Gastroesophageal sphincter (tissue), 4 donors: ENCODE measurements at regions not wholly inside any gene's neighbourhood (a gene's known extent, or its start where the extent isn't known, plus 50 kb on each side); places are given as distances from the start of the nearest gene placed in this dataset.

ENCODE experiments used
- ATAC-seq: fragments of 150-250 bp; one replicate; pipeline ENCODE4 v1.9.1; 2016; ENCODE audit warnings: mild to moderate bottlenecking, moderate library complexity
- H3K27ac ChIP-seq, 4 donors: fragments of 200-600 bp; sonication (generic) in 3 of 4; 1 replicate in 3 of 4; 2 replicates in 1 of 4; pipeline ENCODE4 v1.5.1; 2016 to 2019
- H3K27me3 ChIP-seq: fragments of 200-600 bp; sonication (generic); one replicate; pipeline ENCODE4 v1.5.1; 2019
- H3K36me3 ChIP-seq, 2 donors: fragments of 200-600 bp; sonication (generic); one replicate each; pipeline ENCODE4 v1.5.1; 2019; ENCODE audit warnings: control low read depth in 1 of 2
- H3K4me1 ChIP-seq, 3 donors: fragments of 200-600 bp; sonication (generic); 1 replicate in 2 of 3; 2 replicates in 1 of 3; pipeline ENCODE4 v1.5.1; 2016 to 2019; ENCODE audit warnings: control low read depth in 2 of 3
- H3K4me3 ChIP-seq, 2 donors: fragments of 200-600 bp; sonication (generic); one replicate each; pipeline ENCODE4 v1.5.1; 2019; ENCODE audit warnings: mild to moderate bottlenecking in 1 of 2, moderate library complexity in 1 of 2
- H3K9me3 ChIP-seq, 3 donors: fragments of 200-600 bp; sonication (generic); one replicate each; pipeline ENCODE4 v1.5.1; 2017 to 2019; ENCODE audit warnings: control low read depth in 2 of 3
- CTCF ChIP-seq, 4 experiments: fragments of 200-600 bp in 2 of 4; fragments of 450-650 bp in 2 of 4; sonication (generic) in 1 of 4; IDR thresholded peaks; one replicate each; pipeline ENCODE4 v1.5.1; 2017 to 2019; ENCODE audit warnings: antibody characterized with exemption in 4 of 4, mild to moderate bottlenecking in 2 of 4, moderate library complexity in 2 of 4
- EP300 ChIP-seq: sonication (generic); formaldehyde crosslinking; IDR thresholded peaks from one replicate; pipeline ENCODE4 v1.6.1; 2017; ENCODE audit warnings: antibody characterized with exemption, mild to moderate bottlenecking
- POLR2A ChIP-seq, 2 donors: fragments of 450-650 bp; IDR thresholded peaks; one replicate each; pipeline ENCODE4 v1.6.1; 2017; ENCODE audit warnings: antibody characterized with exemption in 2 of 2, mild to moderate bottlenecking in 2 of 2, moderate library complexity in 1 of 2
- POLR2AphosphoS5 ChIP-seq: sonication (generic); formaldehyde crosslinking; IDR thresholded peaks from one replicate; pipeline ENCODE4 v1.6.1; 2017; ENCODE audit warnings: antibody characterized with exemption
- WGBS, 2 donors: methylation state at CpG; one replicate each; pipeline ENCODE4 v1.1.5; 2018; ENCODE audit warnings: low coverage in 1 of 2; 5-methylcytosine and 5-hydroxymethylcytosine counted together

GRCh38 chr4:72858328-72858727 lies 211.2 kb downstream of the COX18 start:
- no peaks in the 10 kb centered on the region for H3K36me3 ChIP-seq
- 68 to 82% methylated on average over 4 of the region's 4 CpGs for WGBS, 2 donors
- no peak overlapping the region for H3K27ac ChIP-seq
- H3K4me1 ChIP-seq: no peaks in the 10 kb centered on the region
- no peaks in the 10 kb centered on the region for H3K27me3 ChIP-seq
- no peaks in the 10 kb centered on the region for H3K9me3 ChIP-seq
- H3K4me3 ChIP-seq: no peak overlapping the region
- ATAC-seq: no peak
- no peak for TF ChIP-seq POLR2A (IDR thresholded peaks at IDR 0.05)
- TF ChIP-seq POLR2AphosphoS5: no peak
- no peak for TF ChIP-seq EP300
- no peak for TF ChIP-seq CTCF (IDR thresholded peaks at IDR 0.05)

- H3K4me1 ChIP-seq: no peaks in the 10 kb centered on the region
- no peaks in the 10 kb centered on the region for H3K27me3 ChIP-seq
- no peaks in the 10 kb centered on the region for H3K9me3 ChIP-seq
- no peak overlapping the region for H3K4me3 ChIP-seq
- 38 to 64% methylated on average over 2 of the region's 2 CpGs for WGBS, 2 donors
- ATAC-seq: peak; percentile 55
- H3K27ac ChIP-seq: no peak overlapping the region
- no peaks in the 10 kb centered on the region for H3K36me3 ChIP-seq
- TF ChIP-seq EP300 (no peak), CTCF (IDR thresholded peaks at IDR 0.05) (no peak), POLR2AphosphoS5 (no peak), POLR2A (IDR thresholded peaks at IDR 0.05) (no peak)
These were observed 211.7 kb downstream of the COX18 start for GRCh38 chr4:72857787-72858186.

- Histone ChIP-seq H3K4me3 (no peak overlapping the region), H3K27ac (no peak overlapping the region), H3K9me3 (no peaks in the 10 kb centered on the region), H3K4me1 (no peaks in the 10 kb centered on the region), H3K36me3 (no peaks in the 10 kb centered on the region), H3K27me3 (no peaks in the 10 kb centered on the region)
- TF ChIP-seq POLR2A (IDR thresholded peaks at IDR 0.05): no peak
- TF ChIP-seq EP300: no peak
- TF ChIP-seq POLR2AphosphoS5: no peak
- no peak for TF ChIP-seq CTCF (IDR thresholded peaks at IDR 0.05)
- 27 to 67% methylated on average over 1 of the region's 1 CpG for WGBS, 2 donors
- no peak for ATAC-seq
These were observed 212.3 kb downstream of the COX18 start for GRCh38 chr4:72857216-72857615.

- ATAC-seq: no peak
- Histone ChIP-seq H3K27me3 (no peaks in the 10 kb centered on the region), H3K4me1 (no peaks in the 10 kb centered on the region), H3K27ac (no peak overlapping the region), H3K36me3 (no peaks in the 10 kb centered on the region), H3K9me3 (peaks cover 0 to 6% (median 0%) of the 10 kb centered on the region in 3 donors), H3K4me3 (no peak overlapping the region)
- TF ChIP-seq POLR2A (IDR thresholded peaks at IDR 0.05): no peak
- no peak for TF ChIP-seq POLR2AphosphoS5
- no peak for TF ChIP-seq EP300
- TF ChIP-seq CTCF (IDR thresholded peaks at IDR 0.05): no peak
- WGBS, 2 donors: 52 to 80% methylated on average over 1 to 4 of the region's 12 CpGs
These were observed 223.0 kb downstream of the COX18 start for GRCh38 chr4:72846280-72847111.

GRCh38 chr4:72843466-72843865 lies 226.1 kb downstream of the COX18 start:
- Histone ChIP-seq H3K4me3 (no peak overlapping the region), H3K36me3 (no peaks in the 10 kb centered on the region), H3K27me3 (no peaks in the 10 kb centered on the region), H3K4me1 (no peaks in the 10 kb centered on the region), H3K27ac (no peak overlapping the region), H3K9me3 (no peaks in the 10 kb centered on the region)
- TF ChIP-seq POLR2A (IDR thresholded peaks at IDR 0.05) (no peak), EP300 (no peak), CTCF (IDR thresholded peaks at IDR 0.05) (no peak), POLR2AphosphoS5 (no peak)
- ATAC-seq: no peak
